Fibroblast of pulmonary artery (primary cell): ENCODE measurements at regions not wholly inside any gene's neighbourhood (a gene's known extent, or its start where the extent isn't known, plus 50 kb on each side); places are given as distances from the start of the nearest gene placed in this dataset.

Experiments used
- DNase-seq: peaks from one replicate; pipeline ENCODE4 v3.0.0-alpha.2; 2010; ENCODE audit warnings: low read depth
- H3K4me3 ChIP-seq: replicated peaks from 2 replicates; pipeline ENCODE4 v1.5.1; 2011; ENCODE audit warnings: low read depth, mild to moderate bottlenecking, control low read depth, low read length, moderate library complexity
- CTCF ChIP-seq: IDR thresholded peaks from 2 replicates; pipeline ENCODE4 v1.5.1; 2011; ENCODE audit warnings: mild to moderate bottlenecking, control low read depth, low read length, inconsistent platforms; ENCODE audit errors: missing control alignments

GRCh38 chr12:105922670-105923102, 216.1 kb downstream of the NUAK1 start:
- no peak for TF ChIP-seq CTCF
- no peak overlapping the region for H3K4me3 ChIP-seq
- peak; percentile 59 for DNase-seq

GRCh38 chr12:105924526-105925208, 214.1 kb downstream of the NUAK1 start:
- no peak overlapping the region for H3K4me3 ChIP-seq
- no peak for TF ChIP-seq CTCF
- DNase-seq, result no peak

- DNase-seq, result no peak
- no peak for TF ChIP-seq CTCF
- no peak overlapping the region for H3K4me3 ChIP-seq
Observed at GRCh38 chr12:105927564-105927963, 211.2 kb downstream of the NUAK1 start.

GRCh38 chr12:105928436-105928835, 210.3 kb downstream of the NUAK1 start:
- H3K4me3 ChIP-seq, result no peak overlapping the region
- TF ChIP-seq CTCF, result no peak
- no peak for DNase-seq

- no peak overlapping the region for H3K4me3 ChIP-seq
- no peak for DNase-seq
- no peak for TF ChIP-seq CTCF
Observed at GRCh38 chr12:105929192-105929591, 209.6 kb downstream of the NUAK1 start.

GRCh38 chr12:105930557-105931503, 207.9 kb downstream of the NUAK1 start:
- no peak overlapping the region for H3K4me3 ChIP-seq
- peak; percentile 76 for DNase-seq
- TF ChIP-seq CTCF, result no peak
